ENCODE measurements at regions not wholly inside any gene's neighbourhood (a gene's known extent, or its start where the extent isn't known, plus 50 kb on each side); places are given as distances from the start of the nearest gene placed in this dataset.

DNA sequence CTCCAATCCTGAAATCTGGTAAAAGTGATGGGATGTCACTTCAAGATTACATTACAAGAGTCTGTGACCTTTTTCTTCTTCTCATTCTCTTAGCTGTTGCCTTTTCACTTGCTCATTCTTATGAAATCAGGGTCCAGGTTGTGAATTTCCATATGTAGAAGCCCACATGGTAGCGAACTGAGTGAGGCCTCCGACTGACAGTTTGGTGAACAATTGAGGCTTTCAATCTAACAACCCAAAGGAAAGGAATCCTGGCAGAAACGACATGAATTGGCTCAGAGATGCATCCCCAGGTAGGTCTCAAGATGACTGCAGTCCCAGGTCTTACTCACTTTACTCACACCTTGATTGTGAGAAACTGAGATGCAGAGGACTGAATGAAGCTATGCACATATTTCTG lies 203.4 kb upstream of the FAT4 start:
- 0 out of 2 replicates have a peak overlapping the region, but pooled peaks have one; percentile 19 for H3K4ac ChIP-seq (ENCODE audit: low read depth, low read length)
- H3K79me1 ChIP-seq (ENCODE audit: low read depth in 1 of 2, low read length in 2 of 2), result no peaks in the 10 kb centered on the region
- DNase-seq, result no peak
- no peak overlapping the region for H3K4me3 ChIP-seq (ENCODE audit: insufficient read depth, low read depth, low read length)
- H3K9ac ChIP-seq (ENCODE audit: low read depth, low read length), result no peak overlapping the region
- no peak overlapping the region for H2AK9ac ChIP-seq (replicated peaks; ENCODE audit: low read depth, low read length, poor library complexity)
- no peaks in the 10 kb centered on the region for H3K9me1 ChIP-seq (ENCODE audit: insufficient read depth, low read length)
- intact Hi-C loops (cut with micrococcal nuclease) (no loop called here), dilution Hi-C loops (cut with HindIII; ENCODE audit: low sequenced_read_pairs, unreplicated experiment) (no loop called here), in situ Hi-C loops (cut with MboI; ENCODE audit: low sequenced_read_pairs) (no loop called here)
- no peaks in the 10 kb centered on the region for H3K9me3 ChIP-seq (ENCODE audit: control insufficient read depth, insufficient read depth, low read length)
- ChIA-PET CTCF (no interaction called here), POLR2A (ENCODE audit: unreplicated experiment) (no interaction called here)
- no peaks in the 10 kb centered on the region for H3K4me1 ChIP-seq (ENCODE audit: control insufficient read depth, insufficient read depth, low read length)
- no peak overlapping the region for H2BK5ac ChIP-seq (ENCODE audit: low read depth, low read length, poor library complexity, severe bottlenecking)
- H2BK20ac ChIP-seq (ENCODE audit: low read depth, low read length), result no peak overlapping the region
- no peak overlapping the region for H2AFZ ChIP-seq (replicated peaks; ENCODE audit: low read length, poor library complexity)
- 0 out of 2 replicates have a peak overlapping the region, but pooled peaks have one; percentile 50 for H3K14ac ChIP-seq (replicated peaks; ENCODE audit: low read depth, low read length)
- no peak overlapping the region for H3K27ac ChIP-seq (ENCODE audit: insufficient read depth, low read length)
- no peaks in the 10 kb centered on the region for H4K20me1 ChIP-seq (ENCODE audit: insufficient read depth, low read length)
- no peaks in the 10 kb centered on the region for H3K27me3 ChIP-seq (ENCODE audit: control insufficient read depth, insufficient read depth, low read length)
- no peak for ATAC-seq (ENCODE audit: low read depth)
- H4K5ac ChIP-seq (ENCODE audit: low read depth, low read length), result no peak overlapping the region
- no TSS peak for BruUV-seq (replicated peaks)
- H4K8ac ChIP-seq (ENCODE audit: low read depth in 2 of 2, low read length in 2 of 2), result 0 out of 4 replicates have a peak overlapping the region, but pooled peaks of 1 of the 2 experiments have one; percentile 62
- H2AK5ac ChIP-seq (ENCODE audit: low read depth, low read length), result peak overlapping the region; percentile 39; the same call in 1 of the 2 replicates
- H2BK120ac ChIP-seq (ENCODE audit: low read depth, low read length), result no peak overlapping the region
- no peak overlapping the region for H3K4me2 ChIP-seq (ENCODE audit: low read depth, low read length)
- peak overlapping the region; percentile 47; the same call in 1 of the 2 replicates for H3K23ac ChIP-seq (ENCODE audit: low read depth, low read length)
- H3K18ac ChIP-seq (ENCODE audit: low read depth, low read length), result no peak overlapping the region; the same call in 1 of the 2 replicates
- H3K36me3 ChIP-seq (ENCODE audit: control insufficient read depth, insufficient read depth, low read length), result no peaks in the 10 kb centered on the region
- no peak for TF ChIP-seq NFE2L2 (IDR thresholded peaks at IDR 0.05; ENCODE audit: low read depth, low read length)
- TF ChIP-seq, protein P1, sequence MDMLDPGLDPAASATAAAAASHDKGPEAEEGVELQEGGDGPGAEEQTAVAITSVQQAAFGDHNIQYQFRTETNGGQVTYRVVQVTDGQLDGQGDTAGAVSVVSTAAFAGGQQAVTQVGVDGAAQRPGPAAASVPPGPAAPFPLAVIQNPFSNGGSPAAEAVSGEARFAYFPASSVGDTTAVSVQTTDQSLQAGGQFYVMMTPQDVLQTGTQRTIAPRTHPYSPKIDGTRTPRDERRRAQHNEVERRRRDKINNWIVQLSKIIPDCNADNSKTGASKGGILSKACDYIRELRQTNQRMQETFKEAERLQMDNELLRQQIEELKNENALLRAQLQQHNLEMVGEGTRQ (IDR thresholded peaks at IDR 0.05; ENCODE audit: low read depth, low read length), result no peak
- no peak for TF ChIP-seq RFX5 (IDR thresholded peaks at IDR 0.05; ENCODE audit: low read depth, low read length)
- TF ChIP-seq, protein P2, sequence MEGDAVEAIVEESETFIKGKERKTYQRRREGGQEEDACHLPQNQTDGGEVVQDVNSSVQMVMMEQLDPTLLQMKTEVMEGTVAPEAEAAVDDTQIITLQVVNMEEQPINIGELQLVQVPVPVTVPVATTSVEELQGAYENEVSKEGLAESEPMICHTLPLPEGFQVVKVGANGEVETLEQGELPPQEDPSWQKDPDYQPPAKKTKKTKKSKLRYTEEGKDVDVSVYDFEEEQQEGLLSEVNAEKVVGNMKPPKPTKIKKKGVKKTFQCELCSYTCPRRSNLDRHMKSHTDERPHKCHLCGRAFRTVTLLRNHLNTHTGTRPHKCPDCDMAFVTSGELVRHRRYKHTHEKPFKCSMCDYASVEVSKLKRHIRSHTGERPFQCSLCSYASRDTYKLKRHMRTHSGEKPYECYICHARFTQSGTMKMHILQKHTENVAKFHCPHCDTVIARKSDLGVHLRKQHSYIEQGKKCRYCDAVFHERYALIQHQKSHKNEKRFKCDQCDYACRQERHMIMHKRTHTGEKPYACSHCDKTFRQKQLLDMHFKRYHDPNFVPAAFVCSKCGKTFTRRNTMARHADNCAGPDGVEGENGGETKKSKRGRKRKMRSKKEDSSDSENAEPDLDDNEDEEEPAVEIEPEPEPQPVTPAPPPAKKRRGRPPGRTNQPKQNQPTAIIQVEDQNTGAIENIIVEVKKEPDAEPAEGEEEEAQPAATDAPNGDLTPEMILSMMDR (conservative IDR thresholded peaks at IDR 0.05; ENCODE audit: low read depth, low read length), result no peak
- TF ChIP-seq MAFK (IDR thresholded peaks at IDR 0.05; ENCODE audit: low read depth, low read length), result no peak
- TF ChIP-seq SMC3 (IDR thresholded peaks at IDR 0.05; ENCODE audit: low read depth, low read length), result no peak
- no peak for TF ChIP-seq BHLHE40 (IDR thresholded peaks at IDR 0.05; ENCODE audit: low read depth, low read length)
- H2BK15ac ChIP-seq (ENCODE audit: low read depth, low read length), result no peak overlapping the region; the same call in 2 of the 3 replicates
- no peak overlapping the region for H3K56ac ChIP-seq (ENCODE audit: extremely low read depth, insufficient read depth, low read length)
- WGBS, 2 experiments (ENCODE audit: extremely low coverage in 2 of 2, insufficient read length in 1 of 2), result no CpG with 5 or more reads among the region's 3 CpGs
- H4K91ac ChIP-seq (ENCODE audit: insufficient read depth, low read depth, low read length), result no peak overlapping the region

All from IMR-90 (cell line).